T47D (cell line): ENCODE measurements at regions not wholly inside any gene's neighbourhood (a gene's known extent, or its start where the extent isn't known, plus 50 kb on each side); places are given as distances from the start of the nearest gene placed in this dataset.

ENCODE experiments used
- DNase-seq, 2 experiments: peaks; one replicate each; pipeline versions ENCODE4 v3.0.0 to v3.0.0-alpha.2; 2011 to 2012; ENCODE audit warnings: low read depth in 1 of 2, low spot score in 1 of 2
- JUND ChIP-seq: IDR thresholded peaks from 2 replicates; pipeline ENCODE4 v1.6.1; 2012; ENCODE audit warnings: low read depth
- in situ Hi-C: cut with HindIII; loops from 2 replicates; pipeline ENCODE4 v1.10.0; 2016; ENCODE audit warnings: low sequenced_read_pairs, low pct_unique_long_range_greater_than_20kb

DNA sequence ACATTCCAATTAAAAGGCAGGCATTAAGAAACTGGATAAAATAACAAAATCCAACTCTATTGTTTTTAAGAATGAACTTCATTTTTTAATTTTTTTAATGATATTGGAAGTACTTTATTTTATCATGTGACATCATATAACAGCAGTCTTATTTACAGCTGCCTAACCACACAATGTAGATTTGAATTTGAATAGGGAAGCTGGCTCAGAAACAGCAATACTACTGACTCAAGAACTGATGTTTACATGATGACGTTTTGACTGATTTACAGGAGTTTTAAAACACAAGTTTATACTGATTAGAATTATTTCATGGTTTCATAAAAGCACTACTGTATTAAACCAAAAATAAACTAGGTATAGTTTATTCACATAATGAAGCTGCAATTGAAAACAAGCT lies 348.7 kb upstream of the NR5A2 start:
- no peak for DNase-seq
- in situ Hi-C loops = no loop called here
- no peak for TF ChIP-seq JUND

DNA sequence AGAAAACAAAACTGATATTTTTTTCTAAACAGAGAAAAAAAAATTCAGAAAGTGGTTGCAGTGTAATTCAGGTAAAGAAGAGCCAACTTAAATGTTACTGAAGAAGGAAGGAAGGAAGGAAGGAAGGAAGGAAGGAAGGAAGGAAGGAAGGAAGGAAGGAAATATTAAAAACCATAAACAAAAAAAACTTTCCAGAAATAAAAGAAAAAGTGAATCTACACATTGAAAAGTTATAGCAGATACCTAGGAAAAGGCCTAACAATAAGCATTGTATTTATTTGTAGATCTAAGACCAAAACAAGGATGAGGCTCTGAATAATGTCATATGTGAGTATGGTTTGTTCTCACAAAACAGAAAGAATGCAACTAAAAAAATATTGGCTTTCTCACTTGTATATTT lies 345.4 kb upstream of the NR5A2 start:
- in situ Hi-C loops = no loop called here
- no peak for TF ChIP-seq JUND
- DNase-seq = no peak

DNA sequence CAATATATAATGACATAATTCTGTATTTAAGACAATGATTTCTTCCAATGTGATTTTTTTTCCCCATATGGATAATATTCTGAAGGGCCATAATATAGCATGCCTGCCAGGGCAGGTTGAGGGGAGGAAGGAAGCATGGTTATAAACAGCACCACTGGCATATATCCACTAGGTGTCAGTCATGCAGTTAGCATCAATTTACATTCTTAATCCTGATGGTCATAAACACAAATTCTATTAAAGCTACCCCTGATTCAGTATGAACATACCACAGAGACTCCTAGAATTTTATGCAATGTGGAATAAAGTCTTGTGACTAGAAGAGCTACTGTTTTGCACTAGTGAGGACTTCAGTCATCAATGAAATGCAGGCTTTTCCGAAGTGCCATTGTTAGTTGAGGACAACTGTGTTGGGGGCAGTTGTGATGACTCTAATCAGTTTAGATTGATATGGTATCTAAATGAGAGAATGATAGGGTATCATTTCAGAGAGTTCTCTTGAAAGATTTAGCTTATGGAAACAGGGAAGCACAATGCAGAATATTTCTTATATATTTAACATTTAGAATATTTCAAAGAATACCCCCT lies 342.7 kb upstream of the NR5A2 start:
- peak; percentile 45 to 82 for DNase-seq
- in situ Hi-C loops = no loop called here
- TF ChIP-seq JUND = no peak

DNA sequence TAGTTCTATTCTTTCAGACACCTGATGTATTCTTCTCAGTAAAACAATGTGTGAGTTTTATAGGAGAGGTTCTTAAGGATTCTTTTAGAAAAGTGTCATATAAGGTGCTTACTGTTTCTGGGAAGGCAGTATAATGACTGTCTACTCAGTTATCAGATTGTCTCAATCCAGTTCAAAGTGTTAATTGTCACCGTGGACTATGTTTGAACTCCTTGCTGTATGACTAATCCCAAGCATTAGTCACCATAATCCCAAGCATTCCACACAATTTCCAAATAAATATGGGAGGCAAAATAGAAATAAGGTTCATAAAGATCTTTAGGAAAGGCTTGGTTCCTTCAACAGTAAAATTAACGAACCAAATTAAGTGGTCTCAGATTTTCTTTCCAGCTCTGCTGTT lies 342.1 kb upstream of the NR5A2 start:
- peak in 1 of 2 experiments; percentile 18 for DNase-seq
- no peak for TF ChIP-seq JUND
- in situ Hi-C loops = no loop called here

DNA sequence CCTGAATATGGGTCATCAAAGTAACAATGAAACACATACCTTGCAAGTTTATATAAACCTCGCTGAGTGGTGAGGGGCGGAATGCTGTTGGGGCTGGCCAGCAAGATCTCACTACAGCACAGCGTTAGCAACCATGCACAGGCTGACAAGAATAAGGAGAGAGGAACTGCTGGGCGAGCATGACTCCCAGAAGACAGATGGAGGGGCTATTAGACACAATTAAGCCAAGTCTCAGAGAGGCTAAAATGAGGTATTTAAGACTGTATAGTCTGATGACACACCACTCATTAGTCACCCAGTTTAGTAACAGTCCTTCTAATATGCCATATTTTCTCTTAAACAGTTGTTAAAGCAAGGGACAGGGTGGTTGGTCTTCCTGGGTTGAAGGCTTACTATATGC lies 340.2 kb upstream of the NR5A2 start:
- TF ChIP-seq JUND = no peak
- no peak for DNase-seq
- in situ Hi-C loops = no loop called here

DNA sequence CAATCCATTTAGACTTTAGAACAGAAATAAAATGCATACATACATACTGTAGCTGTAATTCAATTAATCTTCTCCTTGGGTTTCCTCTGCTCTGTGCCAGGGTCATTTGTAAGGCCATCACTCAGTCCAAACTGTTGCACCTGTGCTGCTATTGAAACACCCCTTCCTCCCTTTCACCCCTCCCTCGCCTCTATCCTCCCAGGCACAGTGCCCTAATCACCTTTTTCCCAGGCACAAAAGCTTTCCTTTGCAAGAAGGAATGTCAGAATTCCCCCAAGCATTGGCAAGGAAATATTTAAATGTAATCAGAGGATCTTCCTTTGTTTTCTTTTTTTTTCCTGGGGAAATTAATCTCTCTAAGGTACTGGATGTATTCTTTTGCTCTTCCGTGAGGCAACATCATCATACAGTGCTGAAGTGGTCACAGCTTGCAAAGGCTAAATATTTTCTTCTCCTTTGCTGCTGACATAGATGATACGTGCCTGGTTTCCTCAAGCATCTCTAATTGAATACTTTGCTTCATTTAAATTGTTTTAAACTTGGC lies 339.3 kb upstream of the NR5A2 start:
- in situ Hi-C loops = no loop called here
- no peak for TF ChIP-seq JUND
- DNase-seq = peak in 1 of 2 experiments; percentile 11

DNA sequence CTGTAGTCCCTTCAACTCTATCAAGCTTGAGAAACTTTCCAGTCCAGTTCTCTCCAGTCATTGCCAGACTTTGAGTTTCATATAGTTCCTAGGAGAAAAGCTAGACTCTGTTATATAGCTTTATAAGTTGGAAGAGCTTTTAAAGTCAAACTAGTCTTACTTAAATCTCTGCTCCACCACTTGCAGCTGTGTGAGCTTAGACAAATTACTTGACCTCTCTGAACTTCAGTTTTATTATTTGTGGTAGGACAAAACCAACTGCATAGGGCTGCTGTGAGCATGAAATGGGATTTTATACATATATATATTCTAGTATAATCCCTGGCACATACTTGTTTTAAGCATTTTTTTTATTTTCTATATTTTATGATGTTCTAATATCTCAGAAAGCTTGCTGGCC lies 338.7 kb upstream of the NR5A2 start:
- DNase-seq = no peak
- no peak for TF ChIP-seq JUND
- in situ Hi-C loops = no loop called here

DNA sequence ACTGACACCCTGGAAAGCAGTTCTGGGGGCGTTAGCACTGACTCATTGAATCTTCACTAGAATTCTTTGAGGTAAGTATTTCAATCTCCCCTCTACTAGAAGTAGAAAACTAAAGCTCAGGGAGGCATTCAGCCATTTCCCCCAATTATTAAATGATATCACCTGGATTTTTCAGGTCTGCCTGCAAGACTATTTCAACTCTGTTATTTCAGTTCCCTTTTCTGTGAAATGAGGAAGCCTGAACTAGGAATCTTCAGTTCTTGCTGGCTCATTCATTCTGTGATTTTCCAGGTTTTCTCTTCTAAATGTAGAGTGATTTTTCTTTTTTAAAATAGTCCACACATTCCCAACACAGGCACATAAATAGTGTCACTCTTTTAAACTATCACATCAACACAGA lies 337.0 kb upstream of the NR5A2 start:
- DNase-seq = no peak
- in situ Hi-C loops = no loop called here
- no peak for TF ChIP-seq JUND

- DNase-seq = no peak
- in situ Hi-C loops = no loop called here
- TF ChIP-seq JUND = no peak
Measured at GRCh38 chr1:199691540-199691939, 336.0 kb upstream of the NR5A2 start.

DNA sequence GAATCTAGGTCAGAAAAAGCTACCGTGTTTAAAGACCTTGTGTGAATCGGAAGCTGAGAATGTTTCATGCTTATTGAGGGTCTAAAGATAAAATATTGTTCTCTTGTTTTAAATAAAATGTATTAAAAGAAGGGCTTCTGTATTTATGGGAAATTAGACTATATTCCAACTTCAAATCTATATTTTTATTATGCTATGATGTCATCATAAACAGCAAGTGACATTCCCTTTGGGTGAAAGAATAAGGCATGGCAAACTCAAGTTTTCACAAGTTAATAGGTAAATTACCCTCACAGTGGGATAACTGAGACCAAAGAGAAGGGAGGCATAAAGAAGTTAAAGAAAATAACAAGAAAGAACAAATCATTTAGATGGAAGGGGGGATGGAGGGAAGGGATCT lies 333.8 kb upstream of the NR5A2 start:
- in situ Hi-C loops = no loop called here

DNA sequence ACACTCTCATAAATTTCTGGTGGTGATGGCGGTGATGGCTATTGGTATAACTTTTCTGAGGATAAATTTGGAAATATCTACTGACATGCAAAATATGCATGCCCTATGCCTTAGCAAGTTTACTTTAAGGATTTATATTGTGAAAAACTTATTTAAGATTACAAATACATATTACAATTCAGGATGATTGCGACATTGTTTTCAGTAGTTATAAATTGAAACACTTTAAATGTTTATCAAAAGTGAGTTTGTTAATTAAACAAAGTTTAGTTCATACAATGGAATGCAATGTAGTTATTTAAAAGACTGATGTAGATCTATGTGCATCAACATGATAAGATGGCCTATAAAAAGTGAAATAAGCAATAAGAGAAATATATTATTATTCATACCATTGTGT lies 331.3 kb upstream of the NR5A2 start:
- TF ChIP-seq JUND = no peak
- in situ Hi-C loops = no loop called here

More for the DNA sequence above, 333.8 kb upstream of the NR5A2 start:
- TF ChIP-seq JUND = no peak
- DNase-seq = no peak

GRCh38 chr1:199698222-199698621 lies 329.3 kb upstream of the NR5A2 start:
- in situ Hi-C loops = no loop called here
- TF ChIP-seq JUND = no peak
- DNase-seq = no peak

More for the DNA sequence above, 331.3 kb upstream of the NR5A2 start:
- no peak for DNase-seq

DNA sequence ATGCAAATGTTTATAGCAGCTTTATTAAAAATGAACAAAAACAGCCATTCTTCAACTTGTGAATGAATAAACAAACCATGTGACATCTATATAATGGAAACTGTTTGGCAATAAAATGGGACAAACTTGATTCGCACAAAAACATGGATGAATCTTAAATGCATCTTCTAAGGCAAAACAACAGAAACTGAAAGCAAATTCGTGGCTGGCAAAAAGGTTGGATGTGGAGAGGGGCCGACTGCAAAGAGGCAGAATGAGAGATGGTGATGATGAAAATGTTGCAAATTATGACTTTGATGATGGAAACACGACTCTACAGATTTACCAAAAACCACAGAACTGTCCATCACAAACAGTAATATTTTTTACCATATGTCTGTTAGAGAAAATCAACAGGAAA lies 327.0 kb upstream of the NR5A2 start:
- no peak for TF ChIP-seq JUND
- in situ Hi-C loops = no loop called here
- DNase-seq = no peak

- no peak for DNase-seq
- no peak for TF ChIP-seq JUND
- in situ Hi-C loops = no loop called here
Measured at GRCh38 chr1:199701726-199702125, 325.8 kb upstream of the NR5A2 start.
